Neural crest cell (in vitro differentiated cells): ENCODE measurements at regions not wholly inside any gene's neighbourhood (a gene's known extent, or its start where the extent isn't known, plus 50 kb on each side); places are given as distances from the start of the nearest gene placed in this dataset.

Experiments used
- DNase-seq: peaks from one replicate; pipeline ENCODE4 v3.0.0; 2021; ENCODE audit warnings: low read depth, mixed read lengths, low spot score
- H3K27ac Mint-ChIP-seq: one replicate; pipeline ENCODE4 v1.8.0; 2021; ENCODE audit warnings: mild to moderate bottlenecking, mixed read lengths; ENCODE audit not compliant: unreplicated experiment
- H3K27me3 Mint-ChIP-seq: 2 replicates; pipeline ENCODE4 v1.8.0; 2021; ENCODE audit warnings: low read depth, mild to moderate bottlenecking, mixed read lengths
- H3K36me3 Mint-ChIP-seq: 2 replicates; pipeline ENCODE4 v1.8.0; 2021; ENCODE audit warnings: low read depth, mild to moderate bottlenecking, mixed read lengths
- H3K4me1 Mint-ChIP-seq: 2 replicates; pipeline ENCODE4 v1.8.0; 2021; ENCODE audit warnings: mixed read lengths
- H3K4me3 Mint-ChIP-seq: one replicate; pipeline ENCODE4 v1.8.0; 2021; ENCODE audit warnings: mild to moderate bottlenecking, mixed read lengths
- H3K9me3 Mint-ChIP-seq: 2 replicates; pipeline ENCODE4 v1.8.0; 2021; ENCODE audit warnings: mixed read lengths
- CTCF ChIP-seq: fragments of 200-600 bp; sonication (generic); conservative IDR thresholded peaks from 2 replicates; pipeline ENCODE4 v1.5.0; 2021; ENCODE audit warnings: antibody characterized with exemption, mild to moderate bottlenecking

GRCh38 chr2:138213084-138213483 is 248.8 kb downstream of the HNMT start:
- Mint-ChIP-seq H3K27me3 (no peaks in the 10 kb centered on the region), H3K4me3 (no peak overlapping the region), H3K27ac (no peak overlapping the region), H3K4me1 (no peaks in the 10 kb centered on the region), H3K36me3 (no peaks in the 10 kb centered on the region), H3K9me3 (peaks cover 4% of the 10 kb centered on the region)
- DNase-seq = no peak
- no peak for TF ChIP-seq CTCF

- DNase-seq = no peak
- Mint-ChIP-seq H3K4me1 (no peaks in the 10 kb centered on the region), H3K27ac (no peak overlapping the region), H3K9me3 (peaks cover 4% of the 10 kb centered on the region), H3K27me3 (no peaks in the 10 kb centered on the region), H3K4me3 (no peak overlapping the region), H3K36me3 (no peaks in the 10 kb centered on the region)
- no peak for TF ChIP-seq CTCF
Measured at GRCh38 chr2:138213624-138214023, 249.4 kb downstream of the HNMT start.

- no peaks in the 10 kb centered on the region for H3K27me3 Mint-ChIP-seq
- peaks cover 4% of the 10 kb centered on the region for H3K4me1 Mint-ChIP-seq
- no peak overlapping the region for H3K27ac Mint-ChIP-seq
- no peaks in the 10 kb centered on the region for H3K36me3 Mint-ChIP-seq
- no peak for DNase-seq
- no peak overlapping the region for H3K4me3 Mint-ChIP-seq
- TF ChIP-seq CTCF = no peak
- H3K9me3 Mint-ChIP-seq = peaks cover 4% of the 10 kb centered on the region
Measured at GRCh38 chr2:138215958-138216357, 251.7 kb downstream of the HNMT start.

GRCh38 chr2:138217975-138218374 is 253.7 kb downstream of the HNMT start:
- H3K4me1 Mint-ChIP-seq = peaks cover 4% of the 10 kb centered on the region
- no peaks in the 10 kb centered on the region for H3K36me3 Mint-ChIP-seq
- H3K27me3 Mint-ChIP-seq = no peaks in the 10 kb centered on the region
- DNase-seq = no peak
- no peak overlapping the region for H3K4me3 Mint-ChIP-seq
- TF ChIP-seq CTCF = no peak
- no peak overlapping the region for H3K27ac Mint-ChIP-seq
- H3K9me3 Mint-ChIP-seq = peaks cover 2% of the 10 kb centered on the region

- H3K27me3 Mint-ChIP-seq = no peaks in the 10 kb centered on the region
- DNase-seq = no peak
- peaks cover 4% of the 10 kb centered on the region for H3K4me1 Mint-ChIP-seq
- no peak overlapping the region for H3K27ac Mint-ChIP-seq
- no peaks in the 10 kb centered on the region for H3K36me3 Mint-ChIP-seq
- no peaks in the 10 kb centered on the region for H3K9me3 Mint-ChIP-seq
- no peak for TF ChIP-seq CTCF
- H3K4me3 Mint-ChIP-seq = no peak overlapping the region
Measured at GRCh38 chr2:138218397-138218796, 254.1 kb downstream of the HNMT start.

GRCh38 chr2:138219961-138220360 is 255.7 kb downstream of the HNMT start:
- Mint-ChIP-seq H3K4me3 (no peak overlapping the region), H3K4me1 (peaks cover 4% of the 10 kb centered on the region), H3K9me3 (no peaks in the 10 kb centered on the region), H3K36me3 (no peaks in the 10 kb centered on the region), H3K27ac (no peak overlapping the region), H3K27me3 (no peaks in the 10 kb centered on the region)
- DNase-seq = no peak
- no peak for TF ChIP-seq CTCF
